Endothelial cell of umbilical vein (primary cell): ENCODE measurements at regions not wholly inside any gene's neighbourhood (a gene's known extent, or its start where the extent isn't known, plus 50 kb on each side); places are given as distances from the start of the nearest gene placed in this dataset. TPM values are rescaled to one million over a fixed set of nuclear protein-coding genes. Genes with fewer than 3 reads are reported as not detected.
"Not testable (repeated sequence)": the region's sequence is repeated elsewhere in the genome, so short reads cannot be mapped to it uniquely, and the experiment has no call there.

ENCODE experiments used
- BruUV-seq: library from RNA; stranded (reverse); fragments of 400-500 nt; replicated peaks from 2 replicates; lab custom pipeline; 2021; lab: Mats Ljungman, UMichigan
- CTCF ChIA-PET: fragments of 300-600, 350-600 bp; sonication (Branson Sonifier 250); formaldehyde crosslinking; loops from one replicate; lab custom pipeline; 2021; ENCODE audit warnings: antibody characterized with exemption, inconsistent platforms; lab: Charles Lee
- POLR2A ChIA-PET: fragments of 300-600, 350-600 bp; sonication (Branson Sonifier 250); formaldehyde crosslinking; loops from one replicate; lab custom pipeline; 2021; ENCODE audit warnings: antibody characterized with exemption, inconsistent platforms; lab: Charles Lee
- DNase-seq: peaks from one replicate; pipeline ENCODE4 v3.0.0-alpha.2; 2011; ENCODE audit warnings: low read depth, low spot score
- FAIRE-seq: peaks from 2 replicates; lab custom pipeline; 2011; peaks lifted over from hg19 to GRCh38; lab: Jason Lieb, UNC
- H2AFZ ChIP-seq: 2 replicates; pipeline ENCODE4 v1.6.0; 2012; ENCODE audit warnings: low read depth, low read length, control low read depth, inconsistent platforms
- H3K27ac ChIP-seq: 2 replicates; pipeline ENCODE4 v1.5.1; 2011; ENCODE audit warnings: low read depth, mild to moderate bottlenecking, control low read depth, low read length, moderate library complexity; ENCODE audit not compliant: insufficient read depth
- H3K27me3 ChIP-seq, 2 experiments: 2 replicates each; pipeline versions ENCODE4 v1.6.0 to v1.6.1; 2011; ENCODE audit warnings: low read length in 2 of 2, mixed read lengths in 1 of 2; ENCODE audit not compliant: control insufficient read depth in 2 of 2, insufficient read depth in 2 of 2
- H3K36me3 ChIP-seq, 2 experiments: 2 replicates in 1 of 2; 3 replicates in 1 of 2; pipeline ENCODE4 v1.5.1; 2011; ENCODE audit warnings: low read length in 2 of 2, mild to moderate bottlenecking in 1 of 2, moderate library complexity in 1 of 2; ENCODE audit not compliant: control insufficient read depth in 2 of 2, insufficient read depth in 2 of 2; ENCODE audit errors: extremely low read depth in 1 of 2
- H3K4me1 ChIP-seq: 3 replicates; pipeline ENCODE4 v1.5.1; 2011; ENCODE audit warnings: mild to moderate bottlenecking, low read length; ENCODE audit not compliant: control insufficient read depth, insufficient read depth; ENCODE audit errors: extremely low read depth
- H3K4me2 ChIP-seq: 2 replicates; pipeline ENCODE4 v1.6.1; 2011; ENCODE audit warnings: low read length, control low read depth, mixed read lengths; ENCODE audit not compliant: insufficient read depth
- H3K4me3 ChIP-seq, 3 experiments: fragments of 200-600 bp in 1 of 3; sonication (generic), shearing (Covaris generic) in 1 of 3; replicated peaks in 1 of 3; 2 replicates each; pipeline ENCODE4 v1.5.1; 2011 to 2016; ENCODE audit warnings: control low read depth in 3 of 3, low read length in 3 of 3, mild to moderate bottlenecking in 2 of 3, inconsistent platforms in 1 of 3, low read depth in 1 of 3, moderate library complexity in 1 of 3; ENCODE audit not compliant: insufficient read depth in 1 of 3
- H3K79me2 ChIP-seq: 2 replicates; pipeline ENCODE4 v1.6.0; 2012; ENCODE audit warnings: low read length, inconsistent platforms; ENCODE audit not compliant: control insufficient read depth, insufficient read depth
- H3K9ac ChIP-seq: replicated peaks from 2 replicates; pipeline ENCODE3; 2011; ENCODE audit warnings: low read length, control low read depth; ENCODE audit not compliant: insufficient read depth; ENCODE audit errors: extremely low read depth
- H3K9me1 ChIP-seq: replicated peaks from 3 replicates; pipeline ENCODE4 v1.6.0; 2011; ENCODE audit warnings: mild to moderate bottlenecking, low read length; ENCODE audit not compliant: control insufficient read depth, insufficient read depth; ENCODE audit errors: extremely low read depth
- H3K9me3 ChIP-seq: replicated peaks from 2 replicates; pipeline ENCODE4 v1.5.1; 2012; ENCODE audit warnings: low read length, inconsistent platforms; ENCODE audit not compliant: control insufficient read depth, insufficient read depth
- H4K20me1 ChIP-seq: replicated peaks from 2 replicates; pipeline ENCODE3; 2011; ENCODE audit warnings: mild to moderate bottlenecking, low read length; ENCODE audit not compliant: control insufficient read depth, insufficient read depth; ENCODE audit errors: extremely low read depth
- EZH2 ChIP-seq: IDR thresholded peaks from 2 replicates; pipeline ENCODE4 v1.6.1; 2012; ENCODE audit warnings: borderline replicate concordance, low read depth, mild to moderate bottlenecking, moderate library complexity, low read length, inconsistent platforms; ENCODE audit not compliant: severe bottlenecking
- GATA2 ChIP-seq: IDR thresholded peaks from 2 replicates; pipeline ENCODE4 v1.7.0; 2011; ENCODE audit warnings: low read depth, mild to moderate bottlenecking, moderate library complexity, mixed read lengths, low read length; ENCODE audit not compliant: insufficient read length, insufficient read depth
- POLR2AphosphoS5 ChIP-seq: IDR thresholded peaks from 2 replicates; pipeline ENCODE4 v1.6.1; 2012; ENCODE audit warnings: low read depth, mild to moderate bottlenecking, control low read depth, low read length, moderate library complexity; ENCODE audit not compliant: insufficient read depth
- dilution Hi-C: fragments of 300-500 bp; cut with MboI; formaldehyde crosslinking; loops from one replicate; pipeline ENCODE4 v1.15.0; 2019; ENCODE audit warnings: low sequenced_read_pairs; ENCODE audit not compliant: extremely low pct_ligation_motif_present
- intact Hi-C: fragments of 100-400 bp; cut with micrococcal nuclease; formaldehyde crosslinking; loops from one replicate; pipeline ENCODE4 v1.10.0; 2022
- microRNA-seq: library from miRNA; unstranded; fragments of <30 nt; microRNA quantifications from one replicate; pipeline ENCODE4 v1.2.0, GENCODE V29; 2021; ENCODE audit warnings: borderline number of aligned reads, borderline replicate concordance
- small RNA-seq: library from RNA; depleted of rRNA; stranded (forward); fragments of <200 nt; gene quantifications from one replicate; pipeline ENCODE3, GENCODE V24; 2012; ENCODE audit warnings: low replicate concordance, low read depth; ENCODE audit not compliant: insufficient read depth, insufficient read length

DNA sequence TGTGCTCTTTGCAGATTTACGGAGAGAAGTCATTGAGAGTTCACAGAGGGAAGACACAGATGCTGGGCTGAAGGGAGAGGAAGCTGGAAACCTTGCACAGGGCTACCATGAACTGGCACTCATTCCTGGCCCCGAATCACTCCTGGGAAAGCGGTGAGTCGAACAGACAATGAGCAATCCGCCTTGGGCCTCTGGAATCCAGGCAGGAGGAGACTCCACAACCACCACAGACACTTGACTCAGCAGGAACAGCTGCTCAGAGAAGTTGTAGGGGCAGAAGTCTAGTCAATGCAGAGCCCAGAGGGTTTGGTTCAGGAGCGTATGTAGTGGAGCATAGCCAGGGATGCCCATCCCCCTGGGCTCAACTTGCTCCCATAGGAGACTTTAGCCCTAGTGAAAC lies 62.8 kb upstream of the GRIA3 start:
- intact Hi-C loops = no loop called here
- DNase-seq (no peak), FAIRE-seq (no peak)
- Histone ChIP-seq H3K27me3 (no peaks in the 10 kb centered on the region), H3K9me3 (no peaks in the 10 kb centered on the region), H2AFZ (no peak overlapping the region), H3K4me1 (no peaks in the 10 kb centered on the region), H3K9me1 (no peaks in the 10 kb centered on the region), H3K4me2 (no peak overlapping the region), H3K36me3 (no peaks in the 10 kb centered on the region), H3K27ac (no peak overlapping the region), H3K79me2 (no peaks in the 10 kb centered on the region), H4K20me1 (no peaks in the 10 kb centered on the region), H3K4me3 (no peak overlapping the region), H3K9ac (no peak overlapping the region)
- CTCF ChIA-PET = no interaction called here
- TF ChIP-seq GATA2 (no peak), EZH2 (no peak), POLR2AphosphoS5 (no peak)
- no TSS peak for BruUV-seq
- POLR2A ChIA-PET = no interaction called here
- dilution Hi-C loops = no loop called here

- intact Hi-C loops, H3K27me3 ChIP-seq, H3K9me1 ChIP-seq, FAIRE-seq, H4K20me1 ChIP-seq, H3K4me1 ChIP-seq, H3K4me2 ChIP-seq, H3K27ac ChIP-seq, H3K79me2 ChIP-seq, H2AFZ ChIP-seq, CTCF ChIA-PET, H3K9ac ChIP-seq, H3K36me3 ChIP-seq, POLR2A ChIA-PET, dilution Hi-C loops, H3K9me3 ChIP-seq, DNase-seq, BruUV-seq, H3K4me3 ChIP-seq: not testable (repeated sequence)
Observed at GRCh38 chrX:123129805-123130204, 54.3 kb upstream of the GRIA3 start.

Small RNA genes lying in the stretch of these regions (microRNA-seq; reads per million reads assigned to microRNA genes)
- not detected for gene MIR3672

Small RNA genes lying in the stretch of these regions (small RNA-seq; reads per million reads assigned to genes)
- gene MIR3672 (not detected), gene RF00012 (not detected)
